Ishikawa (cell line): ENCODE measurements at regions not wholly inside any gene's neighbourhood (a gene's known extent, or its start where the extent isn't known, plus 50 kb on each side); places are given as distances from the start of the nearest gene placed in this dataset.

ENCODE experiments used
- EGR1 ChIP-seq: IDR thresholded peaks from 2 replicates; pipeline ENCODE4 v1.6.1; 2012
- MAX ChIP-seq: IDR thresholded peaks from 2 replicates; pipeline ENCODE4 v1.6.1; 2012
- NFIC ChIP-seq: IDR thresholded peaks from 2 replicates; pipeline ENCODE4 v1.6.1; 2012
- TAF1 ChIP-seq: IDR thresholded peaks from 2 replicates; pipeline ENCODE4 v1.6.1; 2012; ENCODE audit warnings: low read depth, mild to moderate bottlenecking
- YY1 ChIP-seq: IDR thresholded peaks from 2 replicates; pipeline ENCODE4 v1.6.1; 2012; ENCODE audit warnings: low read depth
- ZBTB7A ChIP-seq: IDR thresholded peaks from 2 replicates; pipeline ENCODE4 v1.6.1; 2012; ENCODE audit warnings: low read depth

DNA sequence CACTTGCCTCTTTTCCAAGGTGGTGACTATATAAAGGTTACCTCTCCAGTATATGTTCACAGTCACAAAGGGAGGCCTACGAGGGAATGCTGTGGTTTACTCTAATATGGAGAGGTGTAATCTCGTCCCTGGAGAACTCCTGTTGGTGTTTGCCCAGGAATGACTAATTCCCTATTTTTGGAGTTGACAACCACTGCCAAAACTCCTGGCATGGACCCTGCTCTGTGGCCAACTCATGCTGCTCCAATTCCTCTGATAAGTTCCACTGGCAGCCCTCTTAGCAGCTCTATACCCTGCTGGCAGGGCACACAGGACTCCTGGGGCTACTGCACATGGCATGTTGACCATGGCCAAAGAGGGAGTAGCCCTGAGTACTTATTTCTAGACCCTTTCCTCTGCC lies 418.7 kb upstream of the ANO5 start:
- TF ChIP-seq ZBTB7A (no peak), NFIC (no peak), EGR1 (no peak), YY1 (no peak), TAF1 (no peak), MAX (no peak)
